ENCODE measurements at regions not wholly inside any gene's neighbourhood (a gene's known extent, or its start where the extent isn't known, plus 50 kb on each side); places are given as distances from the start of the nearest gene placed in this dataset.
"Not testable (repeated sequence)": the region's sequence is repeated elsewhere in the genome, so short reads cannot be mapped to it uniquely, and the experiment has no call there.

DNA sequence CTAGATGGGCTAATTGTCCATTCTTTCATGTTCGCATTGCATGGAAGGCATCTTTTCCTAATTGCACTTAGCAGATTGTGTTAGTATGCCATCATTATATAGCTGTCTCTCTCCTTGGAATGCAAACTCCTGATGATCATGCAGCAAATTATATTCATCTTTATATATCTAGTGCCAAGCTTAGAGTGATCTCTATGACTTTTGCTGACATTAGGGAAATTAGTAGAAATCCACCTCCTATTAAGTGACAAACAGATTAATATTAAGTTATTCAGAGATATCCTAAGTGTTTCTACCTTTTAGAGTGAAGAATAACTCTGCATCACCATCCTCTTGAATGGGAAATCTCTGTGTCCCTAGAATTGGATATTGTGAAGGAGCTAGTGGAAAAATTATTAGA is 185.6 kb downstream of the FOXG1 start:
- no peak for DNase-seq

DNA sequence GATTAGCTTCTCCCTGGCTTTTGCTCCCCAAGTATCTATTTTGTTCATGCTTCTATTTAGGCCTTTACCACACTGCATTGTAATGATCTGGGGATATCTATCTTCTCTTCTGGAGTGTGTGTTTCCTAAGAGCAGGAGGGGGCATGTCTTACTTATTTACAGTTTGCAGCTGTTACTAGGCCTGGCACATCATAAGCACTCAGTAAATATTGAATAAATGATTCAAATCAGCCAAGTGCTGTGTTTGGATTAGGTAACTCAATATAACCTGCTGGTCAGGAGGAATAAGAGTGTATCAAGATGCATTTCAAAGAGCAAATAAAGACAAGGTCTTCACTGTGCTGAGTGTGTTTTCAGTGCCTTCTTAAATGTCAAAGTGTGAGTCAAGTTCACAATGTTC is 186.1 kb downstream of the FOXG1 start:
- DNase-seq, result no peak

DNA sequence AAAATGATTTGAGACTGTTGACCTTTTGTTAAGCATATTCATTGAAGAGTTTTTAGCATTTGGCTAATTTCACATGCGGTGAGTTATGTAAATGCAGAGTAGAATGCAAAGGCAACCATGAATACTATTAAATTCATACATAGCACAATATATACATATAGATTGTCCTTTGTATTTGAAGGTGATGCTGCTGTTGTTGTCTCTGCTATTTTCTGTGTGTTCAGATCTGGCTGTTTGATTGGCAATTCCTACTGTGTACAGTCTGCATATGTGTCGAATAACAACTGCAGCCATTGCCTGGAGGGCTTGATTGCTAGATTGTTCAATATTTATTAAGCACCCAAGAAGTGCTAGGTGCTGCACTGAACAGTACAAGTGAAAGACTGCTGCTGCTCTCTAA is 187.4 kb downstream of the FOXG1 start:
- DNase-seq, result no peak

DNA sequence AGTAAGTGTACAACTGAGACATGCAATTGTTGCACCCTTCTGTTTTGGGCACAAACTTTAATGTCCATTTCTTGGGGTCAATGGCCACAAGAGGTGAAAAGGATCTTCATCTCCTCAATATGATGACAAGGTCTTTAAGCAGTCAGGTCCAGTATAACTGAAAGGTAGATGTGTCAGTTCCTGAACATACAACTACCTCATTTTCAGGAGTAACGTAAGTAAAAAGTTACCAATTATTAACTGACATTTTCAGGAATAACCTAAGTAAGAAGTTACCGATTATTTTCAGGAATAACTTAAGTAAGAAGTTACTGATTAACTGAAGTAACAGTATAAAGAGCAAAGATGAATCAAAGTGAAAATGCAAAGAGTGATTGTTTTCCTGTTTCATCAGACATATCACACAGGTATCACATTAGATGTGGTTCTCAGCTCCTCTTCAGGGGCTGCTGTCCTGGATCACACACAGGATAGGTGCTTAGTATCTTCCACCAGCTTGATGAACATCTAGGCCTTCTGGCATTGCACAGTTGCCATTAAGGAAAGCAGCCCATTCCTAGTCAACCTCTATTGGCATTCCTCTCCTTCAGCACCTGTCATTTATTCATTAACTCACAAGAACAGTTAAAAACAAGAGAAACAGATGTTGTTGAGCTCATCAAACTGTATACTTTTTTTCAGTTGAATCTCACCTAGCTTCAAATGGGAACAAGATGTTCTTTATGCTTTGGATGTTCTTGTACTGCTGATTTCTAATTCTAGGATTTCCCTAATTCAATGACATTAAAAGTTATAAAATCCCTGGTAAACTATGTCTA is 200.0 kb downstream of the FOXG1 start:
- DNase-seq, result no peak

DNA sequence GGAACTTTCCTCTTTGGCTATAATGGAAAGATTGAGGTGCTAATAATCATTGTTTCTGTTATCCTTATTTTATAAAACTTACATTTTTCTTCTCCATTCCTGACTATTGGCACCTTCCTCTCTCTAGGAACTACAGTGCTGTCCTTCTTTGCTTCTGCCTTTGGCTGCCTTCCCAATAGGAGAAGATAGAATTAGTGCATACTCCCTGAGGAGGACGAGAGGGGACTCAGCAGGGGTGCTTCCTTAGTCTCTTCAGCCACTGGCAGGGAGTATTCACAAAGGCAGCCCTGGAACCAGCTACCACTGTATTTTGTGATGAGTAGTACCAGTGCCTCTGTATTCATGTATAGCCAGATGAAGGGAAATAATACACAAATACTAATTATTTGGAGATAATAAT is 208.5 kb downstream of the FOXG1 start:
- DNase-seq, result no peak

DNA sequence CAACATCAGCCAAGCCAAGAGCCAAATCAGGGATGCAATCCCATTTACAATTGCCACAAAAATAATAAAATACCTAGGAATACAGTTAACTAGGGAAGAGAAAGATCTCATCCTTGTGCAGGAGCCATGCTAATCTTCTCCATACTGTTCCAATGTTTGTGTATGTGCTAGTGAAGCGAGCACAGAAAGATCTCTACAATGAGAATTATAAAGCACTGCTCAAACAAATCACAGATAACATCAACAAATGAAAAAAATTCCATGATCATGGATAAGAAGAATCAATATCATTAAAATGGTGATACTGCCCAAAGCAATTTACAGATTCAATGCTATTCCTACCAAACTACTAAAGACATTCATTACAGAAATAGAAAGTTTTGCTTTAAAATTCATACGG is 215.6 kb downstream of the FOXG1 start:
- no peak for DNase-seq

DNA sequence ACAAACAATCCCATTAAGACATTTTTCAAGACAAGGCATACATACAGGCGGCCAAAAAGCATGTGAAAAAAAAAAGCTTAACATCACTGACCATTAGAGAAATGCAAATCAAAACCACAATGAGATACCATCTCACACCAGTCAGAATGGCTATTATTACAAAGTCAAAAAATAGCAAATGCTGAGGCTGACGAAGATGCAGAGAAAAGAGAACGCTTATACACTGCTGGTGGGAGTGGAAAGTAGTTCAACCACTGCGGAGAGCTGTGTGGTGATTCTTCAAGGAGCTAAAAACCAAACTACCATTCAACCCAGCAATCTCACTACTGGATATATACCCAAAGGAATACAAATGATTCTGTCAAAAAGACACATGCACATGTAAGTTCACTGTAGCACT is 216.7 kb downstream of the FOXG1 start:
- no peak for DNase-seq

DNA sequence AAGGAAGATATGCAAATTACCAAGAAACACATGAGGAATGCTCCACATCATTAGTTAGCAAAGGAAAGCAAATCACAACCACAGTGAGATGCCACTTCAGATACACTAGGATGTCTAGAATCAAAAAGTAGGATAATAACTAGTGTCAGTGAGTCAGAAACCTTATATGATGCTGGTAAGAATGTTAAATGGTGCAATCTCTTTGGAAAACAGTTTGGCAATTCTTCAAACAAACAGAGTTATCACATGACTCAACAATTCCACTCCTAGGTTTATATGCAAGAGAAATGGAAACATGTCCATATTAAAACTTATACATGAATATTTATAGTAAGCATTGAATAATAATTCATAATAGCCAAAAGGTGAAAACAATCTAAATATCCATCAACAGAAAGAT is 220.9 kb downstream of the FOXG1 start:
- no peak for DNase-seq

DNA sequence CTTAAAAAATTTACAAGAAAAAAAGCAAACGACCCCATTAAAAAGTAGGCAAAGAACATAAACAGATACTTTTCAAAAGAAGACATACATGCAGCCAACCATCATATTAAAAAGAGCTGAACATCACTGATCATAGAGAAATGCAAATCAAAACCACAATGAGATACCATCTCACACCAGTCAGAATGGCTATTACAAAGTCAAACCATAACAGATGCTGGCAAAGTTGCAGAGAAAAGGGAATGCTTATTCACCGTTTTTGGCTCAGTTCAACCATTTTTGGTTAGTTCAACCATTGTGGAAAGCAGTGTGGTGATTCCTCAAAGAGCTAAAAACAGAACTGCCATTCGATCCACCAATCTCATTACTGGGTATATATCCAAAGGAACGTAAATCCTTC is 230.6 kb downstream of the FOXG1 start:
- DNase-seq, result not testable (repeated sequence)

DNA sequence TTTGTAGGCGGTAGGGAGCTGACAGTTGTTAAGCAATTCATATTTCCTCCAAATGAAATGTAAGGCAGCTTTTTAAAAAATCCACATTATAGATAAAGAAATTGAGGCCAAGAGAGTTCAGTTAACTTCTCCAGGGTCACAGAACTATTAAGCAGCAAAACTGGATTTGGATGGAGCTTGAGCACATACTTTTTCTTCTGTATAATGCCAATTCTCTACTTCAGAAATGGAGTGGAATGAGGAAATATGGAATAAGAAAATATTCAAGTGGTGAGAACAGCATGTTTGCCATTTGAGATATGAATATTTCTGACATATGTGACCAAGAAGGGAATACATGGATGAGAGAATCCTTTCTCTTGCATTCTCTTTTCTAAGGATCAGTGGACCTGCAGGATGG is 233.1 kb downstream of the FOXG1 start:
- DNase-seq, result no peak

DNA sequence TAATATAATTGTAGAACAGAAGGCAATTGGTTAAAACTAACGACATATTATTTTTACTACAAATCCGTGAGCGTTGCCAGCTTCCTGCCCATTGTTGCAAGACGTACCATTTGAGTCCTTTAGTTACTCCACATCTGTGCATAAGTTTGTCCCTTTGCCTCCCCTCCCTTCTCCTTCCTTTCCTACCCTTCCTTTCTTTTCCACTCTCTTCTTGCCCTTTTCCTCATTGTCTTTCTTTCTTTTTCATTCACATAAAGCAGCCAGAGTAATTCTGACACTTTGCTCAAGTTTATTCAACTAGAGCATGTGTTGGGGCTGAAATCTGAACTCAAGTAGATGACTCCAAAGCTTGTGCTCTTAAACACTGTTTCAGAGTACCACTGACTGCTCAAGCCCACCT is 239.1 kb downstream of the FOXG1 start:
- DNase-seq, result no peak

DNA sequence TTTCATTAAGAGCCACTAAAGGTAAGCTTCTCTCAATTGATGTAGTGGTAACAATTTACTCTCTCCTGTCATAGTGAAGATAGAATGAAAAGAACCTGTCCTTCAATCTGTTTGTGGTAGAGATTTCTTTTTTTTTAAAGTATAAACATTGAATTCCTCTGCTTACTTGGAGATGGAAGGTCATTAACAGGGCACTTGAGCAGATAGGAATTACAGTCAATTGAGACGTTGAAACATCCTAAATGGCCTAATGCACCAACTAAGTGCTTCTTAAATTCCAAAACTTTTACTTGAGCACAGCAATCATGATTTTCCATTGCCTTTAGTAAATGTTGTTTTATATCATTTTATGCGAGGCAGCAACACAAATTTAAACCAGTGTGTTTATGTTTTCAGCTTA is 241.4 kb downstream of the FOXG1 start:
- no peak for DNase-seq

DNA sequence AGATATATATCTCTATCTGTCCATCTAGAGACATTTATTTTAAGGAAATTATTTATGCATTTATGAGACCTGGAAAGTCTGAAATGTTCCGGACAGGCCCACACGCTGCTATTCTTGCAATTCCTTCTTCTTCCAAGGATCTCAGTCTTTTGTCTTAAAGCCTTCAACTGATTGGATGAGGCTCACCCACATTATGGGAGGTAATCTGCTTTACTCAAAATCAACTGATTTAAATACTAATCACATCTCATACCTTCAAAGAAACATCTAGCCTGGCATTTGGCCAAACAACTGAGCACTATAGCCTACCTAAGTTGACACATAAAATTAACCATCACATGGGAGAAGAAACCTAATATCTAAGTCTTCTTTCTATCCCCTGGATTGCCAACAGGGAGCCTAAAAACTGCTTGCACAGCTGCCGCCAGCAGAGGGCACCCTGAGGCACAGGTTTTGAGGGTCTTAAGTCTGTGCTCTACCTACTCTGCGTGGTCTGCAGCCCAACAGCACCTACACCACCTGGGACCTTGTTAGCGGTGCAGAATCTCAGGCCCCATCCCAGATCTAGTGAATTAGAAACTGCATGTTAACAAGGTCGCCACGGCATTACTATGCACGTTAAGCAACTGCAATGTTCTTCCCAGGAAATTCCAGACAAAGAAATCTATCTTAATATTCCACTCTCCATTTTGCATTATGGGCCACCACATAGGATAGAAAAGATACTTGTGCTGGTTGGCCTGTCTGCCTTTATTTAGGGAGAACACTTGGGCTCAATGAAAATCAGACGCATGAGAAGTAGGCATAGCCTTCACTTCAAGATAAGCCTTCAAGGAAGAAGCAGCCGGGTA is 249.7 kb downstream of the FOXG1 start:
- no peak for DNase-seq

DNA sequence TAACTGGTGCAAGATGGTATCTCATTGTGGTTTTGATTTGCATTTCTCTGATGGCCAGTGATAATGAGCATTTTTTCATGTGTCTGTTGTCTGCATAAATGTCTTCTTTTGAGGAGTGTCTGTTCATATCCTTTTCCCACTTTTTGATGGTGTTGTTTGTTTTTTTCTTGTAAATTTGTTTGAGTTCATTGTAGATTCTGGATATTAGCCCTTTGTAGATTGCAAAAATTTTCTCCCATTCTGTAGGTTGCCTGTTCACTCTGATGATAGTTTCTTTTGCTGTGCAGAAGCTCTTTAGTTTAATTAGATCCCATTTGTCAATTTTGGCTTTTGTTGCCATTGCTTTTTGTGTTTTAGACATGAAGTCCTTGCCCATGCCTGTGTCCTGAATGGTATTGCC is 256.9 kb downstream of the FOXG1 start:
- not testable (repeated sequence) for DNase-seq

DNA sequence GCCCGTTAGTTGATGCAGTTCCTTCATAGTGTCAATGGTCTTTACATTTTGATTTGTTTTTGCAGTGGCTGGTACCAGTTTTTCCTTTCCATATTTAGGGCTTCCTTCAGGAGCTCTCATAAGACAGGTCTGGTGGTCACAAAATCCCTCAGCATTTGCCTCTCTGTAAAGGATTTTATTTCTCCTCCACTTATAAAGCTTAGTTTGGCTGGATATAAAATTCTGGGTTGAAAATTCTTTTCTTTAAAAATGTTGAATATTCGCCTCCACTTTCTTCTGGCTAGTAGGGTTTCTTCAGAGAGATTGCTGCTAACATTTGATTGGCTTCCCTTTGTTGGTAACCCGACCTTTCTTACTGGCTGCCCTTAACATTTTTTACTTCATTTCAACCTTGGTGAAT is 260.9 kb downstream of the FOXG1 start:
- not testable (repeated sequence) for DNase-seq

DNA sequence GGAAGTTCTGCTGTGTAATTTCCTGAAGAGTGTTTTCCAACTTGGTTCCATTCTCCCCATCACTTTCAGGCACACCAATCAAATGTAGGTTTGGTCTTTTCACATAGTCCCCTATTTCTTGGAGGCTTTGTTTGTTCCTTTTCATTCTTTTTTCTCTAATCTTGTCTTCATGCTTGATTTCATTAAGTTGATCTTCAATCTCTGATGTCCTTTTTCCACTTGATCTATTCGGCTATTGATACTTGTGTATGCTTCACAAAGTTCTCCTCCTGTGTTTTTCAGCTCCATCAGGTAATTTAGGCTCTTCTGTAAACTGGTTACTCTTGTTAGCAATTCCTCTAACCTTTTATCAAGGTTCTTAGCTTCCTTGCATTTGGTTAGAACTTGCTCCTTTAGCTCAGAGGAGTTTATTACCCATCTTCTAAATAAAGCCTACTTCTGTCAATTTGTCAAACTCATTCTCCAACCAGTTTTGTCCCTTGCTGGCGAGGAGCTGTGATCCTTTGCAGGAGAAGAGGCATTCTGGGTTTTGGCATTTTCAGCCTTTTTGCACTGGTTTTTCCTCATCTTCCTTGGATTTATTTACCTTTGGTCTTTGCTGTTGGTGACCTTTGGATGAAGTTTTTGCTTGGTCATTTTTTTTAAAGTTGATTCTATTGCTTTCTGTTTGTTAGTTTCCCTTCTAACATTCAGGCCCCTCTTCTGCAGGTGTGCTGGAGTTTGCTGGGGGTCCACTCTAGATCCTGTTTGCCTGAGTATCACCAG is 261.5 kb downstream of the FOXG1 start:
- DNase-seq, result not testable (repeated sequence)

DNA sequence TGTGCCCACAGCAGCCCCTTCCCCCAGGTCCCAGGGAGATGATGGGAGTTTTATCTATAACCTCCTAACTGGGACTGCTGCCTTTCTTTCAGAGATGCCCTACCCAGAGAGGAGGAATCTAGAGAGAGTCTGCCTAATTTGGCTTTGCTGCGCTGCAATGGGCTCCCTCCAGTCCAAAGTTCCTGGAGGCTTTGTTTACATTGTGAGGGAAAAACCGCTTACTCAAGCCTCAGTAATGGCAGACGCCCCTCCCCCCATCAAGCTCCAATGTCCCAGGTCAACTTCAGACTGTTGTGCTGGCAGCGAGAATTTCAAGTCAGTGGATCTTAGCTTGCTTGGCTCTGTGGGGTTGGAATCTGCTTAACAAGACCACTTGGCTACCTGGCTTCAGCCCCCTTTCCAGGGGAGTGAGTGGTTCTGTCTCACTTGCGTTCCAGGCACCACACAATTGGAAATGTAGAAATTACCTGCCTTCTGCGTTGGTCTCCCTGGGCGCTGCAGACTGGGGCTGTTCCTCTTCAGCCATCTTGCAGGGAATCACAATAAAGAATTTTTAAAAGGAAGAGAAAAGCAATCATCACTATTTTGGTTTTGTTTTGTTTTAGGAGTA is 262.5 kb downstream of the FOXG1 start:
- DNase-seq, result no peak

DNA sequence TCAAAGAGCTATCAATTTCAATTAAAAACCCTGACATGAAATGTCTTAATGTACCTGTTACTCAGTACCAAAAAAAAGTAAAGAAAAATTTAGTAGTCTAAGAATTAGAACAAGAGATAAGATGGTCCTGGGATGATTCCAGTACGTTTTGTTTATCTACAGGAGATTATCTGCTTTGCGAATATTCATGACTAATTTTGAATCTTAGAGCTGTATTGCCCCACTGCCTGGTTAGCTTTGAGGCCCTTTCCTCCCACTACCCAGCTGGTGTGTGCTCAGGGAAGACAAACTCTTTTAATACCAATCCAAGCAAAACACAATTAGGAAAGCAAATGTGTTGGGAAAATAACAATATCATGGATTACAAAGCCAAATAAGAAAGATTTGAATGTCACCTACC is 263.5 kb downstream of the FOXG1 start:
- DNase-seq, result no peak

DNA sequence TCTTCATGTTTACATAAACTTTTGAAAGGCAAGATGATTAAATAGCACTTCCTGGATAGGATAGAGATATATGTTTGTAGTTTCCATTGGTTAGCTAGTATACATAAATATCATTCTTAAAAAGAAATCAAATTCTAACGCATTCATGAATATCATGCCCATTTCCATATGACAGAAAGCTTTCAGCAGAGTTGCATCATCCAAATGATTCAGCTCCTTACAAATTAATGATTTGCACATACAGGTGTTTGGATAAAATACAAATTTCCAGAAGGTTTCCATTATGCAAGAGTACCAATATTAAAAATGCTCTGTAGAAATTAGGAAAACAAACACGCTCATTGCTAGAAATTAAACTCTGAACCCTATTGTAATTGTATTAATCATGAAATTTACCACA is 264.4 kb downstream of the FOXG1 start:
- no peak for DNase-seq

DNA sequence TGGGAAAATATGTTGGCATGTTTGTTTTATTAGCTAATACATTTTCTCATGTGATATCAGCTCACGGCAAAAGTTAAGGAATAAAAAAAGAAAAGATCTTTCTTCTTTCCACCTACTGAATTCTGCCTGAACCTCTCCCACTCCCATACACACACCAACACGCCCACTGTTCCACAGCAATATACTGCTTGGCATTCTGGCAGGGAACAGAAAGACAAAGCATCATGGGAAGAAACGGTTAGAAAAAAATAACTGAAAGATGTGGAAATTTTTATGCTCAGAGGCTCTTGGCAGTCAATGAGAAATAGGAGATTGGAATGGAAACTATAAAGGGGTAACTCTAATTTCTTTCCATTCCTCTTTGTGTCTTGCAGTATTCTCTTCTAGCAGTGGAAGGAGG is 268.5 kb downstream of the FOXG1 start:
- DNase-seq, result no peak

DNA sequence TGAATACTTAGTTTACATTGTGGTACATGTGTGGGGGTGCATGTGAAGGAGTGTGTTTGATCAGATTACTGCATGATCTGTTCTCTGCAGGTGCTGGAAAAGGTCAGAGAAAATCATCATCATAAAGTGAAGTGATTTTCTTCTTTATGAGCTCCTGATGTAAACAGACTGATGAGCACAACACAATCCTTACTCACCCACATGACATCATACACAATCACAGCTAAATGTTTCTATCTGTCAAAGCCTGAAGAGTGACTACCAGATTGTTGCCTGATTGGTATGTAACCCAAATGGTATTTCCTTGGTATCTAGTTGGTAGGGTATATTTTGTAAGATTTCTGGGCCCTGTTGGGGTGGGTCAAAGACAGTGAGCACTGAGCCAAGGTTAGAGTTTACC is 270.8 kb downstream of the FOXG1 start:
- no peak for DNase-seq

DNA sequence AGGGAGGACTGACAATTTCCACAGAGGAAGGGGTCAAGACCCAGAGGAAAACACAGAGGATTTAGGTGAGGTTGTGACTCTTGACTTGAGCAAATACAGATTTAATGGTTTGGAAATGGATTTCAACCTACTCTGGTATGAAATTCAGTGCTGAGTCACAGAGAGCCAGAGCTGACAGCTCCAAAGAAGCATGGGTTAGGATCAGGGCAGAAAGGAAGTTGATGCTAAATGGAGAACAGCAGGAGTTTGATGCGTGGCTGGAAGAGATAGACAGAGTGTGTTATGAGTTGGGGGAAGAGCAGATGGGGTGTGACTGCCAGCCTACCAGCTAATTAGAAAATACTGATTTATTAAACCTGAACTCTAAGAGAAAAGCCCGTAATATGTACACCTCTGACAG is 272.6 kb downstream of the FOXG1 start:
- no peak for DNase-seq

DNA sequence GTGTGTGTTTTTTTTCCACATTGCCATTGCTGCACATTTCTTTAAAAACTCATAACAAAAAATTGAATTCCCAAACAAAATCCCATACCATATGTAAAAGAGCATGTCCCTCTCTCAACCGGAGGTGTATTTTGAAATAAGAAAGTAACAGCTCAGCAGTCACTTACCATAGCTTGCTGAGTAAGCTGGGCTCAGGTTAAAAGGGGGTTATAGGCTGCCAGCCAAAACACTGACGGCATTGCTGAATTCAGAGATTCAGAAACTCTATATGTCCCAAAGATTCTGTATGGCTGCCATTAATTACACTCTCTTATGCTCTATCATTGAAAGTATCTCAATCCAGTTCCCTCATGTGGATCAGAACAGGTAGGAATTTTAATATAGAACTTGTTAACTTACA is 276.0 kb downstream of the FOXG1 start:
- DNase-seq, result no peak

All from NCI-H1417 treated with DMSO at 0.1 percent for 48 hours (cell line).